Activated naive CD4-positive, alpha-beta T cell treated with anti-CD3 and anti-CD28 coated beads, Interleukin-2, amount 10 ng/mL, durations not matched to agents 7 days and 5 days (primary cell): ENCODE measurements at regions not wholly inside any gene's neighbourhood (a gene's known extent, or its start where the extent isn't known, plus 50 kb on each side); places are given as distances from the start of the nearest gene placed in this dataset.

Experiments used
- CTCF ChIA-PET: fragments of 350-600 bp; sonication (Branson Sonifier 250); formaldehyde crosslinking; loops from one replicate; lab custom pipeline; 2021; ENCODE audit warnings: antibody characterized with exemption; lab: Charles Lee
- DNase-seq: peaks from one replicate; pipeline ENCODE4 v3.0.0-alpha.2; 2020
- H3K27ac Mint-ChIP-seq: one replicate; pipeline ENCODE4 v1.8.0; 2021; ENCODE audit warnings: mild to moderate bottlenecking, moderate library complexity, mixed read lengths
- H3K27me3 Mint-ChIP-seq: one replicate; pipeline ENCODE4 v1.8.0; 2021; ENCODE audit warnings: mild to moderate bottlenecking, mixed read lengths
- H3K36me3 Mint-ChIP-seq: one replicate; pipeline ENCODE4 v1.8.0; 2021; ENCODE audit warnings: mixed read lengths
- H3K4me1 Mint-ChIP-seq: one replicate; pipeline ENCODE4 v1.8.0; 2021; ENCODE audit warnings: mixed read lengths
- H3K4me3 Mint-ChIP-seq: one replicate; pipeline ENCODE4 v1.8.0; 2021; ENCODE audit warnings: mild to moderate bottlenecking, moderate library complexity, mixed read lengths
- H3K9me3 Mint-ChIP-seq: one replicate; pipeline ENCODE4 v1.8.0; 2021; ENCODE audit warnings: mixed read lengths

DNA sequence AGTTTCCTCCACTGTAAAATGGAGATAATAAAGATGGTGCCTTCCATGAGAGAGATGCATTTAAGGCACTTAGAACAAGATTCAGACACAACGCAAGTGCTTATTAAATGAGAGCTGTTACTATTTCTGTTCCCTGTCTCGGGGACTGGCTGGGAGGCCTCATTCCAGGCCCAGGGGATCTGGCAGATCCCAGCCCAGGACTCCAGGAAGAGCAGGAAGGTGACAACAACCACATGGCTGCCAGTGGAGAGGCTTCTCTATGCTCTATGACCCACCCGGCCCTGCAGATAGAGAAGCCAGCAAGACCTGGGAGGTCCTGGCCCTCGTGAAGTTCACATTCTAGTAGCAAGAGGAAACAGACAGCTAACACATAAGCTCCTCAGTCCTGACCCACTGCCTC lies 175.5 kb downstream of the ACTL8 start:
- Mint-ChIP-seq H3K27me3 (peaks cover 5% of the 10 kb centered on the region), H3K4me3 (no peak overlapping the region), H3K36me3 (no peaks in the 10 kb centered on the region), H3K27ac (no peak overlapping the region), H3K9me3 (no peaks in the 10 kb centered on the region), H3K4me1 (no peaks in the 10 kb centered on the region)
- no peak for DNase-seq
- CTCF ChIA-PET = no interaction called here

DNA sequence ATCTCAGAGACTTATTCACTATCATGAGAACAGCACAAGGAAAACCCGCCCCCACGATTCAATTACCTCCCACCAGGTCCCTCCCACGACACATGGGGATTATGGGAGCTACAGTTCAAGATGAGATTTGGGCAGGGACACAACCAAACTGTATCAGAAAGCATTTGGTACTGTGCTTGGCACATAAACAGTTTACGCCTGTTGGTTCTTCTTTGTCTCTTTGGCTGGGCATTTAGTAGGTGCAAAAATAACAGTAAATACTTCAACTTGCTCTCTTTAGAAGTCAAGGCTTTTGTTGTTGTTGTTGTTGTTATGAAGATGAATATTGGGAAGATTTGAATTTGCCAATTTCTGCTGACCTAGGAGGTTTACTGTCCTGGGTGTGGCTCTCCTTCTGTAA lies 175.4 kb upstream of the IGSF21 start:
- Mint-ChIP-seq H3K36me3 (no peaks in the 10 kb centered on the region), H3K4me1 (no peaks in the 10 kb centered on the region), H3K27ac (no peak overlapping the region), H3K27me3 (no peaks in the 10 kb centered on the region), H3K4me3 (no peak overlapping the region), H3K9me3 (no peaks in the 10 kb centered on the region)
- CTCF ChIA-PET = no interaction called here
- DNase-seq = no peak

DNA sequence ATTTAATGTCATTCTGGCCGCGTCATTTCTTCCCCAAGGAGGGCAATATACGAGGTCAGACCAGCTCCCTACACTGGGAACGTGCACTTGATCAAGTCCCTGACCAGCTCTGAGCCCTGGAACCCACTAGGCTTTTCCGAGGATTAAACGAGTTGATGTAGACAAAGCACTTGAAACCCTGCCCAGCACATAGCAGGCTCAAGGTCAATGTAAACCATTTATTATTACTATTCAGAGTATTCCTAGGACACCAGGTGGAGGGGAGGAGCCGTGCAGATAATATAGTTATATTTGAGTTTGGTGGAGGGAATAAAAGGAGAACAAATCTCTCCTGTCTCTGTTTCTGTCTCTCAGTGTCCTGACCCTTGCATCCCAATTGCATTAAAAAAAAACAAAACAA lies 174.1 kb upstream of the IGSF21 start:
- CTCF ChIA-PET = no interaction called here
- no peaks in the 10 kb centered on the region for H3K27me3 Mint-ChIP-seq
- no peaks in the 10 kb centered on the region for H3K9me3 Mint-ChIP-seq
- no peak for DNase-seq
- no peaks in the 10 kb centered on the region for H3K4me1 Mint-ChIP-seq
- no peaks in the 10 kb centered on the region for H3K36me3 Mint-ChIP-seq
- H3K4me3 Mint-ChIP-seq = no peak overlapping the region
- no peak overlapping the region for H3K27ac Mint-ChIP-seq

DNA sequence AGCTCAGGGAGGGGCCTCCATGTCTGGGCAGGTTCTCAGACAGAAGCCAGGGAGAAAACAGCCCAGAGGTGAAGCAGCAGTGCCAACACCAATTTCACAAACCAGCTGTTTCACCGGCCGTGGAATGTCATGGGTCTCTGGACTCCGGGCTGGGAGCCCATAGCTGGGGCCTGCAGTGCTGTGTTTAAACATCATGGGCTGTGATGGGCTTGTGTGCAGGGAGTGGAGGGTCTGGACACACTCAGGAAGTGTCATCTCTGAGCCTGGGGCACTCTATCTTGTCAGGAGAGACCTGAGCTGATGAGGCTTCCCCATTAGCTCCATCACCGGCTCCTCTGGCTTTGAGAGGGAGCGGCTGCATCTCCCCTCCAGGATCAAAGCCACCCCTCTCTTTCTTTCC lies 173.6 kb upstream of the IGSF21 start:
- CTCF ChIA-PET = no interaction called here
- Mint-ChIP-seq H3K9me3 (no peaks in the 10 kb centered on the region), H3K4me1 (no peaks in the 10 kb centered on the region), H3K36me3 (no peaks in the 10 kb centered on the region), H3K27me3 (no peaks in the 10 kb centered on the region), H3K4me3 (no peak overlapping the region), H3K27ac (no peak overlapping the region)
- no peak for DNase-seq

DNA sequence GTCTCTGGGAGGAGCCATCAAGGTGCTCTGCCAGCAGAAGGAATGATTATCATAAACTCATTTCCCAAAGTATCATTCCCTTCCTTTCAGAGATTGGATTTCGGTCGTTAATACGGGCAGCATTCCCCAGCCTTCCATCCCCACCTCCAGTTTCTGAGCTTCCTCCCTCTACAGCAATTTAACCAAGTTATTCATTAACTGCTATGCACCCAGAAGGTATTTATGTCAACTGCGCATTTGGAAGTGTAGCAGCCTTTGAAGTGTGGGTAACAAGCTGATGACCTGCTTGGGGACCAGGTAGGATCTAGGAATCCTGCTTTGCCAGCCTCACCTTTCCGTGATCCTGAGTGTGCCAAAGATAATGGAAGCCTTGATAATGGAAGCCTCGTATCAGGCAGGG lies 172.4 kb upstream of the IGSF21 start:
- no peaks in the 10 kb centered on the region for H3K36me3 Mint-ChIP-seq
- no peaks in the 10 kb centered on the region for H3K27me3 Mint-ChIP-seq
- CTCF ChIA-PET = no interaction called here
- H3K4me1 Mint-ChIP-seq = no peaks in the 10 kb centered on the region
- no peaks in the 10 kb centered on the region for H3K9me3 Mint-ChIP-seq
- H3K4me3 Mint-ChIP-seq = no peak overlapping the region
- H3K27ac Mint-ChIP-seq = no peak overlapping the region
- no peak for DNase-seq

DNA sequence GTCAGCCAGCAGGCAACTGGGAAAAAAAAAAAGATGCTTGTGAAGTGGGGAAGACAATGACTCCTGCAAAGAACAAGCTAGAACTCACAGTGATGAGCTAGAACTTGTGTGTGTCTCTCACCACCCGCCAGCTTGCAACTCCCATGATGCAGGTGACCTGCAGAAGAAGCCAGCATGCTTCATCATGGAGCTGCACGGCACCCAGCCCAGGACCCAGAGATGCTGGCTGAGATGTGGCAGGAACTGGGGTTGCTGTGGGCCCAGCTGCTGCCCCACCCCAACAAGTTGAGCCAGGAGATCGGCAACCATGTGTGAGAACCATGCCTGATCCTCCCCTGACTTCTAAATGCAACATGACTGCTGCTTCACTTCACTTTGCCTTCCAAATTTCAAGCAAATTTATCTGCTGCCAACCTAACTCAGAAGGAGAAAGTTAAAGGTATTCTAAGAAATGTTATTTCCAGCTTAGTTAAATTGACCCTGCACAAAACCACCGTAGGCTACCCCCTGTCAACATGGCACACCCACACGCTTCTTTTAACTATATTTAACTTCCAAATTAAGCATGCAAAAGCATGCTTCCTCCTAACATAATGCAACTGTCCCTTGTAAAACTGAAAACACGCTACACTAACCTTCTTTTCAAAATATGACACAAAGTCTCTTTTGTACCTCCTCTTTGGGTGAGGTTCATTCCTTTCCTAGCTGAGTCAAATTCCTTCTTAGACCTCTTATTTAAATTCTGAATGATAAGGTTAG lies 166.0 kb upstream of the IGSF21 start:
- Mint-ChIP-seq H3K27ac (no peak overlapping the region), H3K9me3 (no peaks in the 10 kb centered on the region), H3K27me3 (peaks cover 3% of the 10 kb centered on the region), H3K4me3 (no peak overlapping the region), H3K36me3 (no peaks in the 10 kb centered on the region), H3K4me1 (no peaks in the 10 kb centered on the region)
- DNase-seq = no peak
- CTCF ChIA-PET = no interaction called here

DNA sequence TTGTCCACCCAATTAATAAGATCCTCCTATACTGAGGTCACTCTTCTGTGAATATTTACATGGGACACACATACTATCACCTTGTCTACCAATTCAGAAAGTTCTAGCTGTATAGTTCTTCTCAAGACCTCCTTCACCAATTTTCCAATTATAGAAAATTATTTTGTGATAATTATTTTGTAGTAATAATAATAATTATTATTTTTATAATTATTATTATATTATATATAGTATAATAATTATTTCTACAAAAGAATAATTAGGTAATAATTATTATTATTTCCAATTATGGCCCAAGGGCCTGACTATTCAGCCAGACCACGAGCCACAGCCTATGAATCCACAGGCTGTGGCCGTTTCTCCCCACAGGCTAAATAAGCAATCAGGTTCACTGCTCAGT lies 164.1 kb upstream of the IGSF21 start:
- Mint-ChIP-seq H3K27ac (no peak overlapping the region), H3K27me3 (peaks cover 3% of the 10 kb centered on the region), H3K4me3 (no peak overlapping the region), H3K4me1 (no peaks in the 10 kb centered on the region), H3K36me3 (no peaks in the 10 kb centered on the region), H3K9me3 (no peaks in the 10 kb centered on the region)
- CTCF ChIA-PET = no interaction called here
- no peak for DNase-seq

DNA sequence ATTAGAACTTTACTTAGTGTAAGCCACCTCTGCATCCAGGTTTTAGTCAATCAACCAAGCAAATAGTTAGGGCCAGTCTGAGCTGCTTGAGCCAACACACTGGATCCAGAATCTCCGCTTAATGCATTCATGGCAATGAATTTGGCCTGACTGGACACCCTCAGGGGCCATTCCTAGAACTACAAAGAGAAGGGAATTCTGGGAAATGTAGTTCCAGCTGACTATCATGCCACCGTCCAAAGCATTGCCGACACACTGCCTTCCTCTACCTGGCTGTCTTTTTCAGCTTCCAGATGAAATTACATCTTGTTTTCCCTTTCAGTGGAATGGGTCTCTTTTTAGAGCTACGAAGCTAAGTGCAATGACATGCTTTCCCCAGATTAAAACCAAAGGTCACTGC lies 163.0 kb upstream of the IGSF21 start:
- peaks cover 3% of the 10 kb centered on the region for H3K27me3 Mint-ChIP-seq
- no peaks in the 10 kb centered on the region for H3K4me1 Mint-ChIP-seq
- no peak overlapping the region for H3K27ac Mint-ChIP-seq
- CTCF ChIA-PET = no interaction called here
- no peak overlapping the region for H3K4me3 Mint-ChIP-seq
- H3K9me3 Mint-ChIP-seq = no peaks in the 10 kb centered on the region
- no peak for DNase-seq
- no peaks in the 10 kb centered on the region for H3K36me3 Mint-ChIP-seq

DNA sequence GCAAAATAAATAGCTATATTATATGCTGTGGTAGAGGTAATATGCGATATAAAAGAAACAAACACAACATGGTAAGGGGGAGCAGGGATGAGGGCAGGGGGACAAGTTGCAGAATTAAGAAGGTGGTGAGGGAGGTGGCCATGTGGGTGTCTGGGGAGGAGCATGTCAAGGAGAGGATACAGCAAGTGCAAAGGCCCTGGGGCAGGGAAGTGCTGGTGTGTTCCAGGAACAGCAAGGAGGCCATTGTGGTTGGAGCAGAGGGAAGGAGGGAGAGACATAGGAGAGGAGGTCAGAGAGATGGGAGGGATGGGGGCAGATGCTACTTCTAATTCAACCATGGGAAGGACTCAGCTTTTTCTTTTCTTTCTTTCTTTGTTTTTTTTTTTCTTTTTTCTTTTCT lies 161.2 kb upstream of the IGSF21 start:
- Mint-ChIP-seq H3K36me3 (no peaks in the 10 kb centered on the region), H3K27ac (no peak overlapping the region), H3K9me3 (no peaks in the 10 kb centered on the region), H3K4me1 (no peaks in the 10 kb centered on the region), H3K4me3 (no peak overlapping the region), H3K27me3 (peaks cover 4% of the 10 kb centered on the region)
- DNase-seq = no peak
- CTCF ChIA-PET = no interaction called here

DNA sequence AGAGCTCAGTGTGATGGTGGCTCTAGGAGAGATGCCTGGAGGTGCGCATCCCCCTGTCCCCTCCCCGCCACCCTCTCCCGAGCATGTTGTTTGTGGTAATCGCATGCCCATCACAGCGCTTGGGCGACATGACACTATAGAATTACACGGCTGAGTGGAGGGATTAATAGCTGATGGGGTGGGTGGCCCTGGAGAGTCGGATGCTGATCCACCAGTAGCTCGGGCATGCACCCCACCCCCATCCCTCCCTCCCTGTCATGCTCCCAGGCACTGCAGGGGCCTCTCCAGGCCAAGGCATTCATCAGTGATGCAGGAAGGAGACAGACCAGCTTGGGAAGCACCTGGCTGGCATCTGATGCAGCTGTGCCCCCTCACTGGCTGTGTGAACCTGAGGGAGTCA lies 159.0 kb upstream of the IGSF21 start:
- no peak for DNase-seq
- Mint-ChIP-seq H3K27me3 (peaks cover 8% of the 10 kb centered on the region), H3K27ac (no peak overlapping the region), H3K4me1 (no peaks in the 10 kb centered on the region), H3K9me3 (no peaks in the 10 kb centered on the region), H3K36me3 (no peaks in the 10 kb centered on the region), H3K4me3 (no peak overlapping the region)
- CTCF ChIA-PET = no interaction called here

DNA sequence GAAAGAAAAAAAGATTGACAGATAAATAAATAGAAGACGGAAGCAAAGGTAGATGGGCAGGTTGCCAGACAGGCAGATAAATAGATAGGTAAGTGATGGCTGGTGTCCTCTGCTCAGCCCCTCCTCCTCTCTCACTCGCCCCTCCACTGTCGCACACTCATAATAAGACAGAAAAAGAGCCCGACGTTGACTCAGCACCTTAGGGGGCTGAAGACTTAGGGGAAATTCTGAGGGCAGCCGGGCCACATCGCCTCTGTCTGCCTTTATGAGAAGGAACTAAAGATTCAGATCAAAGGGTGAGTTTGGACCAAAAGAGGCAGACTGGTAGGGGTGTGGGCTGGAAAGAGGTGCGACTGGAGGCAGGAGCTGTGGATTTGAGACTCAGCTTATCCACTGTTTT lies 158.1 kb upstream of the IGSF21 start:
- Mint-ChIP-seq H3K4me3 (no peak overlapping the region), H3K27ac (no peak overlapping the region), H3K27me3 (peaks cover 8% of the 10 kb centered on the region), H3K4me1 (no peaks in the 10 kb centered on the region), H3K9me3 (no peaks in the 10 kb centered on the region), H3K36me3 (no peaks in the 10 kb centered on the region)
- CTCF ChIA-PET = no interaction called here
- DNase-seq = no peak

DNA sequence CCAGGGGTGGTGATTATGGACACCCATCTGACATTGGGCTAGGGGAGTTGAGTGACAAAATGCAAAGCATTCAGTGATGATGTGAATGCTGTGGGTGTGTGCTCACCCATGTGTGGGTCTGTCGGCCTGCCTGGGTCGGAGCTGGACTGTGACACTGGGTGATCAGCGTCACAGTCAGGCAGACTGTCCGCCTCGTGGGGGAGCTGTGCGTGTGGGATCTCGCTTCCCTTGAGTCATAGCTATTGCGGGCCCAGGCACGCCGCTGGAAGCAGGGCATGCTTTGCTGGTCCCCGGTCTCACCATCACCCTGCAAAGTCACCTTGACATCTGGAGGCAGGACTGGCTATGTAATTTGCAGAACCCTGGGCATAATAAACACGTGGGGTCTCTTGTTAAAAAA lies 156.9 kb upstream of the IGSF21 start:
- CTCF ChIA-PET = interaction anchor here (0.6 kb wide), 1 partner anchor 210 kb away, joined by 3 read pairs; no protein-coding TSS in a partner anchor
- Mint-ChIP-seq H3K4me1 (no peaks in the 10 kb centered on the region), H3K4me3 (no peak overlapping the region), H3K27ac (no peak overlapping the region), H3K27me3 (peaks cover 12% of the 10 kb centered on the region), H3K9me3 (no peaks in the 10 kb centered on the region), H3K36me3 (no peaks in the 10 kb centered on the region)
- DNase-seq = no peak

DNA sequence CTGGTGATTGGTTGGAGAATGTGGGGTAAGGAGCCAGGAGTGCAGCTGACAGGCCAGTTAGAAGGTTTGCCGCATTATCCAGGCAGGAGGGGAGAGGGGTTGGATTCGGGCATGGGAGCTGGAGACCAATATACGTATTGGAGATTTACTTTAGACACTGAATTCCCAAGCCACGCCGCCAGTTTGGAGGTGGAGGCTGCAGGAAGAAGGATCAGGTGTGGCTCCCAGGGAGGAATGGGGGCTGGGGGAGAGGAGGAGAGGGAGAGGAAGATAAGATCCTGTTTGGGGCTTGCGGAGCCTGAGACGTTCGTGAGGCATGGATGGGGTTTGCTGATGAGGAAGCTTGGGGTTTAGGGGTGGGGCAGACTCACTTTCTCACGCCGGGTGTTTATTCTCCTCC lies 155.1 kb upstream of the IGSF21 start:
- Mint-ChIP-seq H3K4me3 (no peak overlapping the region), H3K9me3 (no peaks in the 10 kb centered on the region), H3K4me1 (no peaks in the 10 kb centered on the region), H3K27me3 (peaks cover 12% of the 10 kb centered on the region), H3K36me3 (no peaks in the 10 kb centered on the region), H3K27ac (no peak overlapping the region)
- CTCF ChIA-PET = no interaction called here
- no peak for DNase-seq

DNA sequence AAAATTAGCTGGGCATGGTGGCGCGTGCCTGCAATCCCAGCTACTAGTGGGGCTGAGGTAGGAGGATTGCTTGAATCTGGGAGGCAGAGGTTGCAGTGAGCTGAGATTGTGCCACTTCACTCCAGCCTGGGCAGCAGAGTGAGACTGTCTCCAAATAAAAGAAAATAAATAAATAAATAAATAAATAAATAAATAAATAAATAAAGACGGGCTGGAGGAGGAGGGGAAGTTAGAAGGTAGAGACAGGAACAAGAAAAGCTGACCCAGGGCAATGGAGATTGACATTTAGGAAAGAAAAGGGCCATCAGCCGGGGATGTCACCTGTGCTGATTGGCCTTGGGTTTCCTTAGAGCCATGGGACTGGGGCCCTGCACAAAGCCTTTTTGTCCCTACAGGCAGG lies 153.7 kb upstream of the IGSF21 start:
- H3K27me3 Mint-ChIP-seq = peaks cover 12% of the 10 kb centered on the region
- H3K4me1 Mint-ChIP-seq = no peaks in the 10 kb centered on the region
- no peaks in the 10 kb centered on the region for H3K9me3 Mint-ChIP-seq
- CTCF ChIA-PET = no interaction called here
- no peak overlapping the region for H3K27ac Mint-ChIP-seq
- H3K4me3 Mint-ChIP-seq = no peak overlapping the region
- no peak for DNase-seq
- no peaks in the 10 kb centered on the region for H3K36me3 Mint-ChIP-seq

DNA sequence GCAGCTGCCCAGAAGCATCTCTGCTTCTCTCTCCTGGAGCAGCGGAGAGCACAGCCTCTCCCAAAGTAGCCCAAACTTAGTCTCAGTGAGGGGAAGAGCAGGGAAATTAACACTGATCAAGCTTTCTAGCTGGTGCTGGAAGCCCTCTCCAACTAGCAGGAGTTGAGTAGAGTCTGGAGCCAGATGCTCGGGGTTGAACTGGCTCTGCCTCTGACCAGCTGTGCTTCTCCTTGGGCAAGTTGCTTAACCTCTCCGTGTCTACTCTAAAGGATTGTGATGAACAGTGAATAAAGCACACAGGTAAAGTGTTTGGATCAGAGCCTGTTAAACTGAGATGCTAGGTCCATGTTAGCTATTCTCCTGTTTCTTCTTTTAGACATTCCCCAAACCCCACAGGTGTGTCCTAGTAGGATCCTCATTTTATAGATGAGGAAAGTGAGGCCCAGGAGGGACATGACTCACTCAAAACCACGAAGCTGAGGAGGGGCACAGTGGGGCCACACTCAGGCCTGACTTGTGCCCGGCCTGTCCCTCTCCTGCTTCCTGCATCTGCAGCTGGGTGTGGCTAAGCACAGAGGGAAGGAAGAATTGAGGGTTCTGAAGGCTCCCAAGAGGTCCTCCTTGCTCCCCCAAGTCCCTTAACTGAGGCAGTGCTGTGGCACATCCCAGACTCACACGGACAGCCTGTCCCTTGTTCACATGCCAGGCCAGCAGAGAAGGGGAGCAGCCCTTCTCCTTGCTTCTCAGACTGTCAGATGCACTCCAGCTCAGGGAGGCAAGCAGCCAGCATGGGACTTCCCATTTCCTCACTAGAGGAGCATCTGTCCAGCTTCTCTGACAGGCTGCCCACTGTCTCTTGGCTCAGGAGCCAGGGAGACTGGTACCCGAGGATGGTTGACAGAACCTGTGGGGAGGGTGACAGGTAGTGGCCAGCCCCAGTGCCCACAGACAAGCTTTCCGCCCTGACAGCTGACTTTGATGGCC lies 152.0 kb upstream of the IGSF21 start:
- H3K4me1 Mint-ChIP-seq = no peaks in the 10 kb centered on the region
- DNase-seq = no peak
- H3K27ac Mint-ChIP-seq = no peak overlapping the region
- peaks cover 12% of the 10 kb centered on the region for H3K27me3 Mint-ChIP-seq
- no peak overlapping the region for H3K4me3 Mint-ChIP-seq
- H3K9me3 Mint-ChIP-seq = no peaks in the 10 kb centered on the region
- H3K36me3 Mint-ChIP-seq = no peaks in the 10 kb centered on the region
- CTCF ChIA-PET = no interaction called here
